SK-N-SH (cell line): ENCODE measurements at regions not wholly inside any gene's neighbourhood (a gene's known extent, or its start where the extent isn't known, plus 50 kb on each side); places are given as distances from the start of the nearest gene placed in this dataset.

Experiments used
- CTCF ChIA-PET: fragments of 300-600, 350-600 bp; formaldehyde crosslinking; extraction: SDS; loops from one replicate; lab custom pipeline; 2021; lab: Yijun Ruan, JAX
- POLR2A ChIA-PET: fragments of 350-600 bp; sonication (Branson Sonifier 250); formaldehyde crosslinking; extraction: SDS; loops from one replicate; lab custom pipeline; 2020; ENCODE audit warnings: antibody characterized with exemption, inconsistent platforms; lab: Yijun Ruan, JAX
- DNase-seq: peaks from one replicate; pipeline ENCODE4 v3.0.0; 2012
- H2AFZ ChIP-seq: fragments of 200-600 bp; sonication (generic); 2 replicates; pipeline ENCODE4 v1.8.1; 2016; ENCODE audit warnings: antibody characterized with exemption, mild to moderate bottlenecking, low read depth
- H3F3A ChIP-seq: fragments of 200-600 bp; sonication (generic); replicated peaks from 2 replicates; pipeline ENCODE3; 2016; ENCODE audit warnings: antibody characterized with exemption, mild to moderate bottlenecking; ENCODE audit not compliant: insufficient read depth
- H3K27ac ChIP-seq, 2 experiments: fragments of 200-500 bp in 1 of 2; fragments of 200-600 bp in 1 of 2; sonication (Bioruptor generic) in 1 of 2; sonication (generic), shearing (Covaris generic) in 1 of 2; 2 replicates each; pipeline versions ENCODE4 v1.5.1 to v1.6.1; 2014 to 2016; ENCODE audit warnings: low read depth in 2 of 2, inconsistent platforms in 1 of 2, low read length in 1 of 2, mild to moderate bottlenecking in 1 of 2, mixed read lengths in 1 of 2
- H3K27me3 ChIP-seq: fragments of 200-600 bp; sonication (generic), shearing (Covaris generic); 2 replicates; pipeline ENCODE4 v1.6.1; 2016; ENCODE audit warnings: mixed run types; ENCODE audit not compliant: insufficient read depth
- H3K36me3 ChIP-seq, 2 experiments: fragments of 200-500 bp in 1 of 2; fragments of 200-600 bp in 1 of 2; sonication (Bioruptor generic) in 1 of 2; sonication (generic) in 1 of 2; replicated peaks in 1 of 2; 2 replicates each; pipeline versions ENCODE3 to v1.5.1; 2014 to 2016; ENCODE audit warnings: low read length in 1 of 2, mild to moderate bottlenecking in 1 of 2; ENCODE audit not compliant: insufficient read depth in 2 of 2, control insufficient read depth in 1 of 2
- H3K4me1 ChIP-seq, 2 experiments: fragments of 200-500 bp in 1 of 2; fragments of 200-600 bp in 1 of 2; sonication (Bioruptor generic) in 1 of 2; sonication (generic), shearing (Covaris generic) in 1 of 2; 2 replicates each; pipeline versions ENCODE4 v1.5.1 to v1.6.1; 2014 to 2016; ENCODE audit warnings: low read depth in 1 of 2, low read length in 1 of 2, mixed run types in 1 of 2; ENCODE audit not compliant: insufficient read depth in 2 of 2, control insufficient read depth in 1 of 2
- H3K4me2 ChIP-seq: fragments of 200-600 bp; sonication (generic), shearing (Covaris generic); 2 replicates; pipeline ENCODE4 v1.6.1; 2017; ENCODE audit warnings: mixed run types
- H3K4me3 ChIP-seq, 2 experiments: fragments of 200-500 bp in 1 of 2; fragments of 200-600 bp in 1 of 2; sonication (Bioruptor generic) in 1 of 2; sonication (generic), shearing (Covaris generic) in 1 of 2; 2 replicates each; pipeline versions ENCODE4 v1.5.1 to v1.8.1; 2014 to 2016; ENCODE audit warnings: low read depth in 2 of 2, inconsistent platforms in 1 of 2, low read length in 1 of 2, mild to moderate bottlenecking in 1 of 2, mixed read lengths in 1 of 2, moderate library complexity in 1 of 2
- H3K79me2 ChIP-seq: fragments of 200-600 bp; sonication (generic); 2 replicates; pipeline ENCODE4 v1.8.1; 2017; ENCODE audit warnings: mild to moderate bottlenecking; ENCODE audit not compliant: insufficient read depth
- H3K9ac ChIP-seq: fragments of 200-600 bp; sonication (generic); 2 replicates; pipeline ENCODE4 v1.6.1; 2017; ENCODE audit warnings: mixed run types
- H3K9me2 ChIP-seq: fragments of 200-600 bp; sonication (generic); 2 replicates; pipeline ENCODE4 v1.6.1; 2017; ENCODE audit warnings: mixed run types
- H3K9me3 ChIP-seq: fragments of 200-600 bp; sonication (generic); 2 replicates; pipeline ENCODE4 v1.6.1; 2017; ENCODE audit warnings: mixed run types, mild to moderate bottlenecking, moderate library complexity
- H4K20me1 ChIP-seq: fragments of 200-600 bp; sonication (generic); 2 replicates; pipeline ENCODE4 v1.6.1; 2017; ENCODE audit warnings: mild to moderate bottlenecking, mixed run types; ENCODE audit not compliant: insufficient read depth
- CHD2 ChIP-seq: fragments of 150-350 bp; IDR thresholded peaks from 2 replicates; pipeline ENCODE4 v1.6.1; 2018; ENCODE audit warnings: low read length; ENCODE audit not compliant: partially characterized antibody
- FOXJ3 ChIP-seq: sonication (generic); formaldehyde crosslinking; IDR thresholded peaks from 2 replicates; pipeline ENCODE4 v1.5.1; 2020; ENCODE audit warnings: mild to moderate bottlenecking, missing genetic modification reagents
- MXI1 ChIP-seq: IDR thresholded peaks from 2 replicates; pipeline ENCODE4 v1.6.1; 2012; ENCODE audit warnings: mild to moderate bottlenecking, low read depth, low read length, improper control_type of control experiment
- NRF1 ChIP-seq: IDR thresholded peaks from 2 replicates; pipeline ENCODE4 v1.6.1; 2012; ENCODE audit warnings: low read depth, mild to moderate bottlenecking, low read length
- PBX3 ChIP-seq: IDR thresholded peaks from 2 replicates; pipeline ENCODE4; 2012
- RAD21 ChIP-seq: IDR thresholded peaks from 2 replicates; pipeline ENCODE4 v1.6.1; 2012; ENCODE audit warnings: mild to moderate bottlenecking, low read length
- RCOR1 ChIP-seq: fragments of 150-350 bp; IDR thresholded peaks from 2 replicates; pipeline ENCODE4 v1.6.1; 2017; ENCODE audit warnings: antibody characterized with exemption, low read length
- RFX5 ChIP-seq: IDR thresholded peaks from 2 replicates; pipeline ENCODE4 v1.6.1; 2012; ENCODE audit warnings: mild to moderate bottlenecking, improper control_type of control experiment, low read length
- RXRA ChIP-seq: IDR thresholded peaks from 2 replicates; pipeline ENCODE4 v1.4.0; 2012; ENCODE audit warnings: low read depth, mild to moderate bottlenecking, borderline replicate concordance
- SIN3A ChIP-seq: IDR thresholded peaks from 2 replicates; pipeline ENCODE4 v1.6.1; 2012; ENCODE audit warnings: low read depth, mild to moderate bottlenecking, low read length, moderate library complexity, borderline replicate concordance
- SMC3 ChIP-seq: IDR thresholded peaks from 2 replicates; pipeline ENCODE4 v1.6.1; 2012; ENCODE audit warnings: low read depth, low read length, improper control_type of control experiment
- TAF1 ChIP-seq: IDR thresholded peaks from 2 replicates; pipeline ENCODE4 v1.6.1; 2012; ENCODE audit warnings: low read depth, mild to moderate bottlenecking, low read length, moderate library complexity, borderline replicate concordance
- TEAD4 ChIP-seq: IDR thresholded peaks from 2 replicates; pipeline ENCODE4 v1.4.0; 2012; ENCODE audit warnings: mild to moderate bottlenecking, borderline replicate concordance; ENCODE audit not compliant: insufficient read depth
- YY1 ChIP-seq: IDR thresholded peaks from 2 replicates; pipeline ENCODE4 v1.4.0; 2012; ENCODE audit warnings: low read depth, mild to moderate bottlenecking
- WGBS: methylation state at CpG from one replicate; pipeline ENCODE4 v1.1.6; 2017; ENCODE audit warnings: low lambda C conversion rate; 5-methylcytosine and 5-hydroxymethylcytosine counted together
- TF ChIP-seq, protein P1 (sequence below): IDR thresholded peaks from 2 replicates; pipeline ENCODE4 v1.4.0; 2012; ENCODE audit warnings: low read depth
- TF ChIP-seq, protein P2 (sequence below): IDR thresholded peaks from 2 replicates; pipeline ENCODE4 v1.4.0; 2012; ENCODE audit warnings: low read depth, borderline replicate concordance
- TF ChIP-seq, protein P3 (sequence below): IDR thresholded peaks from 2 replicates; pipeline ENCODE4 v1.6.1; 2012; ENCODE audit warnings: mild to moderate bottlenecking, low read depth, low read length, moderate library complexity

- CTCF ChIA-PET, result no interaction called here
- Histone ChIP-seq H2AFZ (no peak overlapping the region), H3K27ac (no peak overlapping the region), H4K20me1 (no peaks in the 10 kb centered on the region), H3K9me3 (no peaks in the 10 kb centered on the region), H3K4me2 (no peak overlapping the region), H3K79me2 (no peaks in the 10 kb centered on the region), H3K36me3 (no peaks in the 10 kb centered on the region), H3K27me3 (no peaks in the 10 kb centered on the region), H3K4me3 (no peak overlapping the region), H3K4me1 (no peaks in the 10 kb centered on the region)
- POLR2A ChIA-PET, result no interaction called here
- DNase-seq, result no peak
- 33% methylated on average over 1 of the region's 1 CpG for WGBS
- TF ChIP-seq TAF1 (no peak), FOXJ3 (CRISPR knock-in tag) (no peak), YY1 (no peak), SMC3 (no peak), MXI1 (no peak), RCOR1 (no peak), RXRA (no peak), SIN3A (no peak), TEAD4 (no peak), RAD21 (no peak), CHD2 (no peak), NRF1 (no peak), PBX3 (no peak), RFX5 (no peak)
- TF ChIP-seq, protein P1, sequence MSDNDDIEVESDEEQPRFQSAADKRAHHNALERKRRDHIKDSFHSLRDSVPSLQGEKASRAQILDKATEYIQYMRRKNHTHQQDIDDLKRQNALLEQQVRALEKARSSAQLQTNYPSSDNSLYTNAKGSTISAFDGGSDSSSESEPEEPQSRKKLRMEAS, result no peak
- TF ChIP-seq, protein P2, sequence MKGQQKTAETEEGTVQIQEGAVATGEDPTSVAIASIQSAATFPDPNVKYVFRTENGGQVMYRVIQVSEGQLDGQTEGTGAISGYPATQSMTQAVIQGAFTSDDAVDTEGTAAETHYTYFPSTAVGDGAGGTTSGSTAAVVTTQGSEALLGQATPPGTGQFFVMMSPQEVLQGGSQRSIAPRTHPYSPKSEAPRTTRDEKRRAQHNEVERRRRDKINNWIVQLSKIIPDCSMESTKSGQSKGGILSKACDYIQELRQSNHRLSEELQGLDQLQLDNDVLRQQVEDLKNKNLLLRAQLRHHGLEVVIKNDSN, result no peak
- TF ChIP-seq, protein P3, sequence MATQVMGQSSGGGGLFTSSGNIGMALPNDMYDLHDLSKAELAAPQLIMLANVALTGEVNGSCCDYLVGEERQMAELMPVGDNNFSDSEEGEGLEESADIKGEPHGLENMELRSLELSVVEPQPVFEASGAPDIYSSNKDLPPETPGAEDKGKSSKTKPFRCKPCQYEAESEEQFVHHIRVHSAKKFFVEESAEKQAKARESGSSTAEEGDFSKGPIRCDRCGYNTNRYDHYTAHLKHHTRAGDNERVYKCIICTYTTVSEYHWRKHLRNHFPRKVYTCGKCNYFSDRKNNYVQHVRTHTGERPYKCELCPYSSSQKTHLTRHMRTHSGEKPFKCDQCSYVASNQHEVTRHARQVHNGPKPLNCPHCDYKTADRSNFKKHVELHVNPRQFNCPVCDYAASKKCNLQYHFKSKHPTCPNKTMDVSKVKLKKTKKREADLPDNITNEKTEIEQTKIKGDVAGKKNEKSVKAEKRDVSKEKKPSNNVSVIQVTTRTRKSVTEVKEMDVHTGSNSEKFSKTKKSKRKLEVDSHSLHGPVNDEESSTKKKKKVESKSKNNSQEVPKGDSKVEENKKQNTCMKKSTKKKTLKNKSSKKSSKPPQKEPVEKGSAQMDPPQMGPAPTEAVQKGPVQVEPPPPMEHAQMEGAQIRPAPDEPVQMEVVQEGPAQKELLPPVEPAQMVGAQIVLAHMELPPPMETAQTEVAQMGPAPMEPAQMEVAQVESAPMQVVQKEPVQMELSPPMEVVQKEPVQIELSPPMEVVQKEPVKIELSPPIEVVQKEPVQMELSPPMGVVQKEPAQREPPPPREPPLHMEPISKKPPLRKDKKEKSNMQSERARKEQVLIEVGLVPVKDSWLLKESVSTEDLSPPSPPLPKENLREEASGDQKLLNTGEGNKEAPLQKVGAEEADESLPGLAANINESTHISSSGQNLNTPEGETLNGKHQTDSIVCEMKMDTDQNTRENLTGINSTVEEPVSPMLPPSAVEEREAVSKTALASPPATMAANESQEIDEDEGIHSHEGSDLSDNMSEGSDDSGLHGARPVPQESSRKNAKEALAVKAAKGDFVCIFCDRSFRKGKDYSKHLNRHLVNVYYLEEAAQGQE, result no peak
- TF ChIP-seq, all 33 proteins: peak for 0
- Histone ChIP-seq H3F3A (no peaks in the 10 kb centered on the region), H3K9me2 (no peaks in the 10 kb centered on the region), H3K9ac (no peak overlapping the region)
Observed at GRCh38 chr10:62990126-62990525, 143.0 kb upstream of the NRBF2 start.
